ENCODE measurements at regions not wholly inside any gene's neighbourhood (a gene's known extent, or its start where the extent isn't known, plus 50 kb on each side); places are given as distances from the start of the nearest gene placed in this dataset.

DNA sequence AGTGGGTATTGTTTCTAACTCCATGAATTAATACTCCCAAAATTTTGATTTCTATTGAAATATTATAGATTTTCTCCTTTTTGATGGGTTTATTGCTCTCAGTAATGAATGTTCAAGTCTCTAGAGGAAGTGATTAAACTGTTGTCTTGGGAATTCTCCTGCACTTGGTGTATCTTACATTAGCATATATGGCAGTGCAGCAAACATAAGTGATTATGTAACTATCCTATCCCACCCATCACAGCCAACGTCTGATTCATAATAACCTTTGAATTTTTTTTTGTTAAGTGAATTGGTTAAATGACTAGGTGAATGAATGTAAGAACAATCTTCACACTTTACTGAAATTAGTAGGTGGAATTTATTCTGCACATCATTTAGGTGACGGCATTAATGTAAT lies 483.7 kb downstream of the TAF11L14 start:
- Histone ChIP-seq H3K4me3 (no peak overlapping the region), H3K36me3 (no peaks in the 10 kb centered on the region), H3K27ac (no peak overlapping the region), H3K4me1 (no peaks in the 10 kb centered on the region), H3K27me3 (no peaks in the 10 kb centered on the region), H3K9me3 (no peaks in the 10 kb centered on the region)
- TF ChIP-seq CTCF (IDR thresholded peaks at IDR 0.05) (no peak), POLR2A (IDR thresholded peaks at IDR 0.05) (no peak)
- DNase-seq: no peak
- intact Hi-C loops (cut with DNase I; ENCODE audit: low total_unique reads): no loop called here

- Histone ChIP-seq H3K4me3 (no peak overlapping the region), H3K27ac (no peak overlapping the region), H3K9me3 (no peaks in the 10 kb centered on the region), H3K36me3 (no peaks in the 10 kb centered on the region), H3K4me1 (no peaks in the 10 kb centered on the region), H3K27me3 (no peaks in the 10 kb centered on the region)
- TF ChIP-seq CTCF (IDR thresholded peaks at IDR 0.05): no peak
- no peak for TF ChIP-seq POLR2A (IDR thresholded peaks at IDR 0.05)
- intact Hi-C loops (cut with DNase I; ENCODE audit: low total_unique reads): no loop called here
- DNase-seq: no peak
These were observed 485.0 kb downstream of the TAF11L14 start for GRCh38 chr5:18119156-18119785.

DNA sequence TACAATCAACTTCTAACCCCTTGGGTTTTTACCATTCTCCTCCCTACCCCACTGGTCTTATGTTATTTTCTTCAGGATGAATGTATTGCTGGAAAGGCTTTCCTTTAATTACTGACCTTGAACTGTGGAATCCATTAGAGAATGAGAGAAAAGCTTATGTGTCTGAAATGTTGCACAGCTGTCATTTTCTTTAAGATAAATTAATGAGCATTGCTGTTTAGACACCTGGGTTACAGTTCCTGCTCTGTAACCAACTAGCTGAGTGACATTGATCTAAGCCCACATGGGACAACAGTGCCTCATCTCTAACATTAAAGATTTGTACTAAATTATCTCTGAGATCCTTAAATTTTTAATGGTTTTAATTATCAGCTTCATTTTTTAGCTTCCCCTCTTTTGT lies 507.0 kb downstream of the TAF11L14 start:
- Histone ChIP-seq H3K36me3 (no peaks in the 10 kb centered on the region), H3K9me3 (no peaks in the 10 kb centered on the region), H3K4me3 (no peak overlapping the region), H3K27ac (no peak overlapping the region), H3K4me1 (no peaks in the 10 kb centered on the region), H3K27me3 (no peaks in the 10 kb centered on the region)
- intact Hi-C loops (cut with DNase I; ENCODE audit: low total_unique reads): no loop called here
- TF ChIP-seq POLR2A (IDR thresholded peaks at IDR 0.05) (no peak), CTCF (IDR thresholded peaks at IDR 0.05) (no peak)
- DNase-seq: no peak

GRCh38 chr5:18142831-18143230 lies 508.6 kb downstream of the TAF11L14 start:
- intact Hi-C loops (cut with DNase I; ENCODE audit: low total_unique reads): no loop called here
- Histone ChIP-seq H3K27ac (no peak overlapping the region), H3K36me3 (no peaks in the 10 kb centered on the region), H3K4me1 (no peaks in the 10 kb centered on the region), H3K27me3 (no peaks in the 10 kb centered on the region), H3K9me3 (no peaks in the 10 kb centered on the region), H3K4me3 (no peak overlapping the region)
- TF ChIP-seq POLR2A (IDR thresholded peaks at IDR 0.05): no peak
- no peak for TF ChIP-seq CTCF (IDR thresholded peaks at IDR 0.05)
- no peak for DNase-seq

DNA sequence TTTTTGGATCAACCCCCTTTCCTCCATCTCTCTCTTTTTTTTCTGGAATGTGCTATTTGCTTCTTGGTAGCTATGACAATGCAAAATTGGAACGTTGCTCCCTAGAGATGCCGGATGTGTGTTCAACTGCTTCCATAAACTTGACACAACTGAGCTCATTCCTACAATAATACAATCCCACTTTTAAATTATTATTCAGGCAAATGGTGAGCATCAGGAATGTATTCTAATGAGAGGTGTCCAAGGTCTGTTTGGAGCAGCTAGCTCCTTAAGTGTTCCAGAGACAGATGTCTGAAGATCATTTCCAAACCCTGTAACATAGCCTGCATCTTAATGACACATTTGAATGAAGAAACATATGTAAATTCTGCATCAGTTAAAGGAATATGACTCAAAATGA lies 518.4 kb downstream of the TAF11L14 start:
- Histone ChIP-seq H3K27ac (no peak overlapping the region), H3K4me1 (no peaks in the 10 kb centered on the region), H3K27me3 (no peaks in the 10 kb centered on the region), H3K9me3 (no peaks in the 10 kb centered on the region), H3K4me3 (no peak overlapping the region), H3K36me3 (no peaks in the 10 kb centered on the region)
- no peak for TF ChIP-seq CTCF (IDR thresholded peaks at IDR 0.05)
- no peak for TF ChIP-seq POLR2A (IDR thresholded peaks at IDR 0.05)
- DNase-seq: no peak
- intact Hi-C loops (cut with DNase I; ENCODE audit: low total_unique reads): no loop called here

Measured in uterus (tissue), 3 donors.